ENCODE measurements at regions not wholly inside any gene's neighbourhood (a gene's known extent, or its start where the extent isn't known, plus 50 kb on each side); places are given as distances from the start of the nearest gene placed in this dataset.

DNA sequence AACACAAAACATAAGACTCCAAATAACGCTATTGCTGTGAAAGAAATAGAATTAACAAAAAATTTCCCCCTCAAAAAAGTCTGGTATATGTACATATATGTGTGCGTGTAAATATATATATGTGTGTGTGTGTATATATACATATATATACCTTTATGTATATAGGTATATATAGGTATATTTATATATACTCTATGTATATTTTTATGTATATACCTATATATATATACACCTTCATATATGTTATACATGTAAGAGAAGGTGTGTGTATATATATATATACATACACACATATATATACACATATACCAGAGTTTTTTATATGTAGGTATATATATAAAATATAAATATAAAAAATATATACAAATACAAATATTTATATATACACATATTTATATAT, 199.2 kb downstream of the RAB38 start:
- H3K9me3 ChIP-seq (ENCODE audit: low read length): no peaks in the 10 kb centered on the region
- no peaks in the 10 kb centered on the region for H3K79me2 ChIP-seq (ENCODE audit: low read length)
- no peak overlapping the region for H3K4me3 ChIP-seq (ENCODE audit: low read length)
- no peak overlapping the region for H3K9ac ChIP-seq (ENCODE audit: low read length)
- H2AFZ ChIP-seq (ENCODE audit: low read length): no peak overlapping the region
- ChIA-PET CTCF (no interaction called here), POLR2A (ENCODE audit: unreplicated experiment) (no interaction called here)
- H3K9me2 ChIP-seq (replicated peaks; ENCODE audit: low read length): no peaks in the 10 kb centered on the region
- BruUV-seq (replicated peaks): no TSS peak
- no peaks in the 10 kb centered on the region for H4K20me1 ChIP-seq (ENCODE audit: low read length)
- TF ChIP-seq EZH2 (IDR thresholded peaks at IDR 0.05; ENCODE audit: low read length, unreplicated experiment) (no peak), EZH2phosphoT487 (IDR thresholded peaks at IDR 0.05; ENCODE audit: borderline replicate concordance, low read length) (no peak)
- TF ChIP-seq, protein P1, sequence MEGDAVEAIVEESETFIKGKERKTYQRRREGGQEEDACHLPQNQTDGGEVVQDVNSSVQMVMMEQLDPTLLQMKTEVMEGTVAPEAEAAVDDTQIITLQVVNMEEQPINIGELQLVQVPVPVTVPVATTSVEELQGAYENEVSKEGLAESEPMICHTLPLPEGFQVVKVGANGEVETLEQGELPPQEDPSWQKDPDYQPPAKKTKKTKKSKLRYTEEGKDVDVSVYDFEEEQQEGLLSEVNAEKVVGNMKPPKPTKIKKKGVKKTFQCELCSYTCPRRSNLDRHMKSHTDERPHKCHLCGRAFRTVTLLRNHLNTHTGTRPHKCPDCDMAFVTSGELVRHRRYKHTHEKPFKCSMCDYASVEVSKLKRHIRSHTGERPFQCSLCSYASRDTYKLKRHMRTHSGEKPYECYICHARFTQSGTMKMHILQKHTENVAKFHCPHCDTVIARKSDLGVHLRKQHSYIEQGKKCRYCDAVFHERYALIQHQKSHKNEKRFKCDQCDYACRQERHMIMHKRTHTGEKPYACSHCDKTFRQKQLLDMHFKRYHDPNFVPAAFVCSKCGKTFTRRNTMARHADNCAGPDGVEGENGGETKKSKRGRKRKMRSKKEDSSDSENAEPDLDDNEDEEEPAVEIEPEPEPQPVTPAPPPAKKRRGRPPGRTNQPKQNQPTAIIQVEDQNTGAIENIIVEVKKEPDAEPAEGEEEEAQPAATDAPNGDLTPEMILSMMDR (conservative IDR thresholded peaks at IDR 0.05; ENCODE audit: low read depth, low read length): no peak
- DNase-seq (no peak), ATAC-seq (no peak)
- no peak overlapping the region for H3K27ac ChIP-seq (ENCODE audit: low read length)
- H3K36me3 ChIP-seq (ENCODE audit: low read depth, low read length): no peaks in the 10 kb centered on the region
- H3F3A ChIP-seq (ENCODE audit: low read length, unreplicated experiment): no peaks in the 10 kb centered on the region
- H3K4me1 ChIP-seq (ENCODE audit: insufficient read depth, low read length): no peaks in the 10 kb centered on the region
- intact Hi-C loops (cut with micrococcal nuclease): no loop called here
- H3K27me3 ChIP-seq (ENCODE audit: low read length): no peaks in the 10 kb centered on the region
- no peak overlapping the region for H3K4me2 ChIP-seq (ENCODE audit: low read length)

- Histone ChIP-seq H2AFZ (ENCODE audit: low read length) (no peak overlapping the region), H3K9ac (ENCODE audit: low read length) (no peak overlapping the region), H3K4me3 (ENCODE audit: low read length) (no peak overlapping the region), H3K9me2 (replicated peaks; ENCODE audit: low read length) (no peaks in the 10 kb centered on the region), H3K4me2 (ENCODE audit: low read length) (no peak overlapping the region), H4K20me1 (ENCODE audit: low read length) (no peaks in the 10 kb centered on the region), H3K36me3 (ENCODE audit: low read depth, low read length) (no peaks in the 10 kb centered on the region), H3K9me3 (ENCODE audit: low read length) (no peaks in the 10 kb centered on the region), H3F3A (ENCODE audit: low read length, unreplicated experiment) (no peaks in the 10 kb centered on the region), H3K27ac (ENCODE audit: low read length) (no peak overlapping the region), H3K27me3 (ENCODE audit: low read length) (no peaks in the 10 kb centered on the region), H3K79me2 (ENCODE audit: low read length) (no peaks in the 10 kb centered on the region), H3K4me1 (ENCODE audit: insufficient read depth, low read length) (no peaks in the 10 kb centered on the region)
- no peak for DNase-seq
- no TSS peak for BruUV-seq (replicated peaks)
- no peak for ATAC-seq
- TF ChIP-seq EZH2phosphoT487 (IDR thresholded peaks at IDR 0.05; ENCODE audit: borderline replicate concordance, low read length) (no peak), EZH2 (IDR thresholded peaks at IDR 0.05; ENCODE audit: low read length, unreplicated experiment) (no peak)
- TF ChIP-seq, protein P1 (conservative IDR thresholded peaks at IDR 0.05; ENCODE audit: low read depth, low read length): no peak
- intact Hi-C loops (cut with micrococcal nuclease): no loop called here
- CTCF ChIA-PET: no interaction called here
- POLR2A ChIA-PET (ENCODE audit: unreplicated experiment): no interaction called here
Observed at GRCh38 chr11:87974797-87975196, 200.4 kb downstream of the RAB38 start.

GRCh38 chr11:87972133-87972532, 203.1 kb downstream of the RAB38 start:
- DNase-seq: no peak
- Histone ChIP-seq H3K79me2 (ENCODE audit: low read length) (no peaks in the 10 kb centered on the region), H3K36me3 (ENCODE audit: low read depth, low read length) (no peaks in the 10 kb centered on the region), H3K9ac (ENCODE audit: low read length) (no peak overlapping the region), H3K4me3 (ENCODE audit: low read length) (no peak overlapping the region), H3K9me2 (replicated peaks; ENCODE audit: low read length) (no peaks in the 10 kb centered on the region), H3K27me3 (ENCODE audit: low read length) (no peaks in the 10 kb centered on the region), H2AFZ (ENCODE audit: low read length) (no peak overlapping the region), H3K4me2 (ENCODE audit: low read length) (no peak overlapping the region), H3K27ac (ENCODE audit: low read length) (no peak overlapping the region), H3K9me3 (ENCODE audit: low read length) (no peaks in the 10 kb centered on the region), H3F3A (ENCODE audit: low read length, unreplicated experiment) (no peaks in the 10 kb centered on the region), H4K20me1 (ENCODE audit: low read length) (no peaks in the 10 kb centered on the region), H3K4me1 (ENCODE audit: insufficient read depth, low read length) (no peaks in the 10 kb centered on the region)
- ATAC-seq: no peak
- no peak for TF ChIP-seq EZH2phosphoT487 (IDR thresholded peaks at IDR 0.05; ENCODE audit: borderline replicate concordance, low read length)
- TF ChIP-seq, protein P1 (conservative IDR thresholded peaks at IDR 0.05; ENCODE audit: low read depth, low read length): no peak
- TF ChIP-seq EZH2 (IDR thresholded peaks at IDR 0.05; ENCODE audit: low read length, unreplicated experiment): no peak
- ChIA-PET POLR2A (ENCODE audit: unreplicated experiment) (no interaction called here), CTCF (no interaction called here)
- no TSS peak for BruUV-seq (replicated peaks)
- intact Hi-C loops (cut with micrococcal nuclease): no loop called here

Data from PC-3 (cell line).